Endothelial cell of umbilical vein (primary cell): ENCODE measurements at regions not wholly inside any gene's neighbourhood (a gene's known extent, or its start where the extent isn't known, plus 50 kb on each side); places are given as distances from the start of the nearest gene placed in this dataset.

ENCODE experiments used
- BruUV-seq: library from RNA; stranded (reverse); fragments of 400-500 nt; replicated peaks from 2 replicates; lab custom pipeline; 2021; lab: Mats Ljungman, UMichigan
- CTCF ChIA-PET: fragments of 300-600, 350-600 bp; sonication (Branson Sonifier 250); formaldehyde crosslinking; loops from one replicate; lab custom pipeline; 2021; ENCODE audit warnings: antibody characterized with exemption, inconsistent platforms; lab: Charles Lee
- POLR2A ChIA-PET: fragments of 300-600, 350-600 bp; sonication (Branson Sonifier 250); formaldehyde crosslinking; loops from one replicate; lab custom pipeline; 2021; ENCODE audit warnings: antibody characterized with exemption, inconsistent platforms; lab: Charles Lee
- DNase-seq: peaks from one replicate; pipeline ENCODE4 v3.0.0-alpha.2; 2011; ENCODE audit warnings: low read depth, low spot score
- FAIRE-seq: peaks from 2 replicates; lab custom pipeline; 2011; peaks lifted over from hg19 to GRCh38; lab: Jason Lieb, UNC
- H2AFZ ChIP-seq: 2 replicates; pipeline ENCODE4 v1.6.0; 2012; ENCODE audit warnings: low read depth, low read length, control low read depth, inconsistent platforms
- H3K27ac ChIP-seq: 2 replicates; pipeline ENCODE4 v1.5.1; 2011; ENCODE audit warnings: low read depth, mild to moderate bottlenecking, control low read depth, low read length, moderate library complexity; ENCODE audit not compliant: insufficient read depth
- H3K27me3 ChIP-seq, 2 experiments: 2 replicates each; pipeline versions ENCODE4 v1.6.0 to v1.6.1; 2011; ENCODE audit warnings: low read length in 2 of 2, mixed read lengths in 1 of 2; ENCODE audit not compliant: control insufficient read depth in 2 of 2, insufficient read depth in 2 of 2
- H3K36me3 ChIP-seq, 2 experiments: 2 replicates in 1 of 2; 3 replicates in 1 of 2; pipeline ENCODE4 v1.5.1; 2011; ENCODE audit warnings: low read length in 2 of 2, mild to moderate bottlenecking in 1 of 2, moderate library complexity in 1 of 2; ENCODE audit not compliant: control insufficient read depth in 2 of 2, insufficient read depth in 2 of 2; ENCODE audit errors: extremely low read depth in 1 of 2
- H3K4me1 ChIP-seq: 3 replicates; pipeline ENCODE4 v1.5.1; 2011; ENCODE audit warnings: mild to moderate bottlenecking, low read length; ENCODE audit not compliant: control insufficient read depth, insufficient read depth; ENCODE audit errors: extremely low read depth
- H3K4me2 ChIP-seq: 2 replicates; pipeline ENCODE4 v1.6.1; 2011; ENCODE audit warnings: low read length, control low read depth, mixed read lengths; ENCODE audit not compliant: insufficient read depth
- H3K4me3 ChIP-seq, 3 experiments: fragments of 200-600 bp in 1 of 3; sonication (generic), shearing (Covaris generic) in 1 of 3; replicated peaks in 1 of 3; 2 replicates each; pipeline ENCODE4 v1.5.1; 2011 to 2016; ENCODE audit warnings: control low read depth in 3 of 3, low read length in 3 of 3, mild to moderate bottlenecking in 2 of 3, inconsistent platforms in 1 of 3, low read depth in 1 of 3, moderate library complexity in 1 of 3; ENCODE audit not compliant: insufficient read depth in 1 of 3
- H3K79me2 ChIP-seq: 2 replicates; pipeline ENCODE4 v1.6.0; 2012; ENCODE audit warnings: low read length, inconsistent platforms; ENCODE audit not compliant: control insufficient read depth, insufficient read depth
- H3K9ac ChIP-seq: replicated peaks from 2 replicates; pipeline ENCODE3; 2011; ENCODE audit warnings: low read length, control low read depth; ENCODE audit not compliant: insufficient read depth; ENCODE audit errors: extremely low read depth
- H3K9me1 ChIP-seq: replicated peaks from 3 replicates; pipeline ENCODE4 v1.6.0; 2011; ENCODE audit warnings: mild to moderate bottlenecking, low read length; ENCODE audit not compliant: control insufficient read depth, insufficient read depth; ENCODE audit errors: extremely low read depth
- H3K9me3 ChIP-seq: replicated peaks from 2 replicates; pipeline ENCODE4 v1.5.1; 2012; ENCODE audit warnings: low read length, inconsistent platforms; ENCODE audit not compliant: control insufficient read depth, insufficient read depth
- H4K20me1 ChIP-seq: replicated peaks from 2 replicates; pipeline ENCODE3; 2011; ENCODE audit warnings: mild to moderate bottlenecking, low read length; ENCODE audit not compliant: control insufficient read depth, insufficient read depth; ENCODE audit errors: extremely low read depth
- CTCF ChIP-seq, 2 donors: IDR thresholded peaks; 1 replicate in 1 of 2; 2 replicates in 1 of 2; pipeline ENCODE4 v1.5.1; 2011; ENCODE audit warnings: low read length in 2 of 2, mild to moderate bottlenecking in 2 of 2, moderate library complexity in 2 of 2, control low read depth in 1 of 2, inconsistent platforms in 1 of 2, low read depth in 1 of 2; ENCODE audit not compliant: insufficient read depth in 1 of 2; ENCODE audit errors: extremely low read depth in 1 of 2
- EZH2 ChIP-seq: IDR thresholded peaks from 2 replicates; pipeline ENCODE4 v1.6.1; 2012; ENCODE audit warnings: borderline replicate concordance, low read depth, mild to moderate bottlenecking, moderate library complexity, low read length, inconsistent platforms; ENCODE audit not compliant: severe bottlenecking
- FOS ChIP-seq: IDR thresholded peaks from 2 replicates; pipeline ENCODE4 v1.6.1; 2011; ENCODE audit warnings: mild to moderate bottlenecking, low read length, moderate library complexity, borderline replicate concordance; ENCODE audit not compliant: insufficient read depth
- GATA2 ChIP-seq: IDR thresholded peaks from 2 replicates; pipeline ENCODE4 v1.7.0; 2011; ENCODE audit warnings: low read depth, mild to moderate bottlenecking, moderate library complexity, mixed read lengths, low read length; ENCODE audit not compliant: insufficient read length, insufficient read depth
- JUN ChIP-seq: IDR thresholded peaks from 2 replicates; pipeline ENCODE4 v1.6.1; 2011; ENCODE audit warnings: borderline replicate concordance, low read depth; ENCODE audit not compliant: insufficient read length, insufficient read depth
- MYC ChIP-seq: IDR thresholded peaks from one replicate; pipeline ENCODE4 v1.6.1; 2011; ENCODE audit warnings: mild to moderate bottlenecking, low read depth, low read length
- POLR2A ChIP-seq: IDR thresholded peaks from 2 replicates; pipeline ENCODE4 v1.6.1; 2012; ENCODE audit warnings: low read depth, mild to moderate bottlenecking, control low read depth, low read length
- POLR2AphosphoS5 ChIP-seq: IDR thresholded peaks from 2 replicates; pipeline ENCODE4 v1.6.1; 2012; ENCODE audit warnings: low read depth, mild to moderate bottlenecking, control low read depth, low read length, moderate library complexity; ENCODE audit not compliant: insufficient read depth
- dilution Hi-C: fragments of 300-500 bp; cut with MboI; formaldehyde crosslinking; loops from one replicate; pipeline ENCODE4 v1.15.0; 2019; ENCODE audit warnings: low sequenced_read_pairs; ENCODE audit not compliant: extremely low pct_ligation_motif_present
- intact Hi-C: fragments of 100-400 bp; cut with micrococcal nuclease; formaldehyde crosslinking; loops from one replicate; pipeline ENCODE4 v1.10.0; 2022
- TF ChIP-seq, protein P1 (sequence below): IDR thresholded peaks from 2 replicates; pipeline ENCODE4 v1.6.1; 2011; ENCODE audit not compliant: insufficient read depth, insufficient read length

- no peak for FAIRE-seq
- Histone ChIP-seq H3K9me3 (no peaks in the 10 kb centered on the region), H3K79me2 (no peaks in the 10 kb centered on the region), H3K4me2 (no peak overlapping the region), H3K9me1 (no peaks in the 10 kb centered on the region), H3K4me1 (no peaks in the 10 kb centered on the region), H3K27me3 (no peaks in the 10 kb centered on the region), H3K36me3 (no peaks in the 10 kb centered on the region), H2AFZ (no peak overlapping the region), H4K20me1 (no peaks in the 10 kb centered on the region), H3K4me3 (no peak overlapping the region), H3K9ac (no peak overlapping the region), H3K27ac (no peak overlapping the region)
- dilution Hi-C loops (no loop called here), intact Hi-C loops (no loop called here)
- ChIA-PET CTCF (no interaction called here), POLR2A (no interaction called here)
- no peak for DNase-seq
- TF ChIP-seq EZH2 (no peak), POLR2A (no peak), POLR2AphosphoS5 (no peak), GATA2 (no peak), FOS (no peak), MYC (no peak), JUN (no peak), CTCF (IDR thresholded peaks at IDR 0.05; ENCODE audit: extremely low read depth in 1 of 2, insufficient read depth in 1 of 2, low read depth in 1 of 2, low read length in 2 of 2) (no peak)
- TF ChIP-seq, protein P1, sequence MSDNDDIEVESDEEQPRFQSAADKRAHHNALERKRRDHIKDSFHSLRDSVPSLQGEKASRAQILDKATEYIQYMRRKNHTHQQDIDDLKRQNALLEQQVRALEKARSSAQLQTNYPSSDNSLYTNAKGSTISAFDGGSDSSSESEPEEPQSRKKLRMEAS: no peak
- BruUV-seq: no TSS peak
These were observed 188.2 kb upstream of the ARHGAP20 start for GRCh38 chr11:110900426-110900825.
